Breast epithelium (tissue), 4 donors: ENCODE measurements at regions not wholly inside any gene's neighbourhood (a gene's known extent, or its start where the extent isn't known, plus 50 kb on each side); places are given as distances from the start of the nearest gene placed in this dataset.

ENCODE experiments used
- DNase-seq, 2 donors: peaks; one replicate each; pipeline ENCODE4 v3.0.0-alpha.2; 2019; ENCODE audit warnings: low spot score in 2 of 2
- H3K27ac ChIP-seq, 2 donors: fragments of 200-600 bp; sonication (generic) in 1 of 2; one replicate each; pipeline ENCODE4 v1.5.1; 2016 to 2019; ENCODE audit warnings: mild to moderate bottlenecking in 1 of 2
- H3K27me3 ChIP-seq, 2 donors: fragments of 200-600 bp; sonication (generic) in 1 of 2; one replicate each; pipeline versions ENCODE4 v1.5.1 to v1.6.0; 2017 to 2019; ENCODE audit warnings: control low read depth in 1 of 2, mild to moderate bottlenecking in 1 of 2
- H3K36me3 ChIP-seq: fragments of 200-600 bp; one replicate; pipeline ENCODE4 v1.5.1; 2019
- H3K4me1 ChIP-seq, 2 donors: fragments of 200-600 bp; sonication (generic); one replicate each; pipeline ENCODE4 v1.5.1; 2016 to 2019; ENCODE audit warnings: control low read depth in 1 of 2
- H3K4me3 ChIP-seq, 3 donors: fragments of 200-600 bp; sonication (generic); 1 replicate in 2 of 3; 2 replicates in 1 of 3; pipeline ENCODE4 v1.5.1; 2016 to 2019; ENCODE audit warnings: mild to moderate bottlenecking in 3 of 3, moderate library complexity in 2 of 3
- H3K9me3 ChIP-seq, 2 donors: fragments of 200-600 bp; sonication (generic) in 1 of 2; one replicate each; pipeline ENCODE4 v1.5.1; 2016 to 2019; ENCODE audit warnings: control low read depth in 1 of 2
- CTCF ChIP-seq, 3 donors: fragments of 450-650 bp; IDR thresholded peaks; one replicate each; pipeline ENCODE4 v1.5.1; 2016 to 2017; ENCODE audit warnings: antibody characterized with exemption in 3 of 3, mild to moderate bottlenecking in 3 of 3, moderate library complexity in 3 of 3
- POLR2A ChIP-seq: fragments of 450-650 bp; IDR thresholded peaks from one replicate; pipeline ENCODE4 v1.6.1; 2016; ENCODE audit warnings: antibody characterized with exemption, mild to moderate bottlenecking, moderate library complexity
- POLR2AphosphoS5 ChIP-seq, 3 donors: sonication (generic); formaldehyde crosslinking; IDR thresholded peaks; one replicate each; pipeline ENCODE4 v1.6.1; 2017; ENCODE audit warnings: antibody characterized with exemption in 3 of 3
- intact Hi-C: fragments of 100-400 bp; cut with DNase I; formaldehyde crosslinking; loops from one replicate; pipeline ENCODE4 v1.15.1; 2023; ENCODE audit warnings: low total_unique reads

- no peak overlapping the region for H3K27ac ChIP-seq
- H3K27me3 ChIP-seq = peaks cover 0 to 3% of the 10 kb centered on the region in 2 donors
- no peak for TF ChIP-seq CTCF (IDR thresholded peaks at IDR 0.05)
- TF ChIP-seq POLR2A = no peak
- TF ChIP-seq POLR2AphosphoS5 (IDR thresholded peaks at IDR 0.05) = no peak
- H3K36me3 ChIP-seq = no peaks in the 10 kb centered on the region
- intact Hi-C loops = no loop called here
- no peaks in the 10 kb centered on the region for H3K4me1 ChIP-seq
- DNase-seq = no peak
- no peaks in the 10 kb centered on the region for H3K9me3 ChIP-seq
- no peak overlapping the region for H3K4me3 ChIP-seq
These were observed 292.4 kb upstream of the PITX2 start for GRCh38 chr4:110915301-110915700.

GRCh38 chr4:110916505-110916904 is 293.6 kb upstream of the PITX2 start:
- H3K4me1 ChIP-seq = no peaks in the 10 kb centered on the region
- no peaks in the 10 kb centered on the region for H3K9me3 ChIP-seq
- intact Hi-C loops = no loop called here
- H3K4me3 ChIP-seq = no peak overlapping the region
- H3K27me3 ChIP-seq = peaks cover 0 to 3% of the 10 kb centered on the region in 2 donors
- TF ChIP-seq POLR2AphosphoS5 (IDR thresholded peaks at IDR 0.05) (no peak), CTCF (IDR thresholded peaks at IDR 0.05) (no peak), POLR2A (no peak)
- no peak overlapping the region for H3K27ac ChIP-seq
- no peaks in the 10 kb centered on the region for H3K36me3 ChIP-seq
- DNase-seq = no peak

GRCh38 chr4:110917835-110918234 is 295.0 kb upstream of the PITX2 start:
- Histone ChIP-seq H3K9me3 (no peaks in the 10 kb centered on the region), H3K4me3 (no peak overlapping the region), H3K4me1 (no peaks in the 10 kb centered on the region), H3K27ac (no peak overlapping the region), H3K36me3 (no peaks in the 10 kb centered on the region), H3K27me3 (peaks cover 0 to 3% of the 10 kb centered on the region in 2 donors)
- TF ChIP-seq CTCF (IDR thresholded peaks at IDR 0.05) = no peak
- TF ChIP-seq POLR2A = no peak
- TF ChIP-seq POLR2AphosphoS5 (IDR thresholded peaks at IDR 0.05) = no peak
- DNase-seq = no peak
- intact Hi-C loops = no loop called here

GRCh38 chr4:110920990-110921389 is 298.1 kb upstream of the PITX2 start:
- intact Hi-C loops = no loop called here
- H3K36me3 ChIP-seq = no peaks in the 10 kb centered on the region

GRCh38 chr4:110924761-110925160 is 301.9 kb upstream of the PITX2 start:
- Histone ChIP-seq H3K27me3 (peaks cover 0 to 3% of the 10 kb centered on the region in 2 donors), H3K4me3 (no peak overlapping the region), H3K9me3 (no peaks in the 10 kb centered on the region), H3K27ac (no peak overlapping the region), H3K36me3 (no peaks in the 10 kb centered on the region), H3K4me1 (no peaks in the 10 kb centered on the region)
- no peak for DNase-seq
- intact Hi-C loops = no loop called here
- TF ChIP-seq POLR2AphosphoS5 (IDR thresholded peaks at IDR 0.05) (no peak), POLR2A (no peak), CTCF (IDR thresholded peaks at IDR 0.05) (no peak)

More at GRCh38 chr4:110920990-110921389, 298.1 kb upstream of the PITX2 start:
- H3K27me3 ChIP-seq = peaks cover 0 to 3% of the 10 kb centered on the region in 2 donors
- no peaks in the 10 kb centered on the region for H3K4me1 ChIP-seq
- no peak for DNase-seq
- H3K4me3 ChIP-seq = no peak overlapping the region
- no peak overlapping the region for H3K27ac ChIP-seq
- H3K9me3 ChIP-seq = no peaks in the 10 kb centered on the region
- no peak for TF ChIP-seq POLR2AphosphoS5 (IDR thresholded peaks at IDR 0.05)
- TF ChIP-seq CTCF (IDR thresholded peaks at IDR 0.05) = no peak
- no peak for TF ChIP-seq POLR2A
